Left colon (tissue), 2 donors: ENCODE measurements at regions not wholly inside any gene's neighbourhood (a gene's known extent, or its start where the extent isn't known, plus 50 kb on each side); places are given as distances from the start of the nearest gene placed in this dataset.
A peak's percentile ranks its signal among the peaks of the same experiment; 100 is the strongest.

ENCODE experiments used
- ATAC-seq: fragments of 200-7000 bp; cut with Tn5 transposase; one replicate; pipeline ENCODE4 v1.9.1; 2020; ENCODE audit warnings: mild to moderate bottlenecking, moderate library complexity
- DNase-seq, 2 donors: peaks; one replicate each; pipeline ENCODE4 v3.0.0-alpha.2; 2020
- intact Hi-C, 2 donors: fragments of 100-400 bp; cut with DNase I in 1 of 2; cut with micrococcal nuclease in 1 of 2; formaldehyde crosslinking; loops; one replicate each; pipeline versions ENCODE4 v1.11.2 to v1.14.0; 2022; cut with DNase I, micrococcal nuclease
- donor health status: DM: no; HTN: no; CAD: no.
- donor health status: DM: yes; HTN: yes; CAD: no.

- no peak for ATAC-seq
- DNase-seq = no peak
- intact Hi-C loops = no loop called here
Measured at GRCh38 chr11:115871161-115871760, 367.0 kb upstream of the CADM1 start.

- ATAC-seq = peak; percentile 46
Measured at GRCh38 chr11:115869780-115870431, 365.7 kb upstream of the CADM1 start.

GRCh38 chr11:115869131-115869530 is 364.9 kb upstream of the CADM1 start:
- DNase-seq (no peak), ATAC-seq (no peak)
- intact Hi-C loops = no loop called here

More at GRCh38 chr11:115869780-115870431, 365.7 kb upstream of the CADM1 start:
- peak in 1 of 2 donors; percentile 22 for DNase-seq
- intact Hi-C loops = no loop called here

- intact Hi-C loops = no loop called here
- DNase-seq = no peak
- ATAC-seq = no peak
Measured at GRCh38 chr11:115860246-115860645, 356.0 kb upstream of the CADM1 start.

DNA sequence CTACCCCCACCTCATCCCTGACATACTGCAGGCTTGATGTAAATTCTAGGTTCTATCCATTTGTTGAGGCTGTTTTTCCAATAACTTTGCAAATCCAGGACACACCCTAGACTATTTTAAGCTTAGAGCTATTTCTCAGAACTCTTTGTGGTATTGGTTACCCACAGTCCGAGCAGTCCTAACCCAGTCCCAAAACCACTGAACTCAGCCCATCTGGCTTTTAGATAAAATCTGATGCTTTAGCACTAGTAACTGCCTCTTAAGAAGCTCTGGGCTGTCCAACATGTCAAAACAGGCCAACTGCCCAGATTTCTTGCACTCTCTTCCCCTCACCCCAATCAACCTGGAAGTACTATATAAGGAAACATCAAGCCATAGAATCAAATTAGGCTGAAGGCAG is 344.4 kb upstream of the CADM1 start:
- intact Hi-C loops = no loop called here

DNA sequence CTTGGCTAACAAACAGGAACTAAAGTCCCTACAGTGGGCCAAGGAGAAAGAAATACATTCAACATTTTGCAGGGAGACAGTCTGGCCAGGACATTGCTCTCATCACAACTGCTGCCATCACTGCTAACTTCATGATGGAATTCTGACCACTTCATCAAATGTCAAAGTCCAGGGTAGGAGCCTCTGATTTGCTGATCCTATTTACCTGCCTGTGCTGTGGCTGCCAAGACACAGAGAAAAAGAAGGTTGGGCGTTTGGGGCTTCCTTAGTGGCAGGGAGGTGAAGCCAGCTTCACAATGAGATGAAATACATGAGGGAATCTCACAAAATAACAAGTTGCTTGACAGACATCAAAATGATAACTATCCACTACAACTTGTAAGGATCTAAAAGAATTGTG is 343.9 kb upstream of the CADM1 start:
- DNase-seq (no peak), ATAC-seq (peak; percentile 70)
- intact Hi-C loops = no loop called here

More for the DNA sequence above, 344.4 kb upstream of the CADM1 start:
- ATAC-seq (no peak), DNase-seq (no peak)

DNA sequence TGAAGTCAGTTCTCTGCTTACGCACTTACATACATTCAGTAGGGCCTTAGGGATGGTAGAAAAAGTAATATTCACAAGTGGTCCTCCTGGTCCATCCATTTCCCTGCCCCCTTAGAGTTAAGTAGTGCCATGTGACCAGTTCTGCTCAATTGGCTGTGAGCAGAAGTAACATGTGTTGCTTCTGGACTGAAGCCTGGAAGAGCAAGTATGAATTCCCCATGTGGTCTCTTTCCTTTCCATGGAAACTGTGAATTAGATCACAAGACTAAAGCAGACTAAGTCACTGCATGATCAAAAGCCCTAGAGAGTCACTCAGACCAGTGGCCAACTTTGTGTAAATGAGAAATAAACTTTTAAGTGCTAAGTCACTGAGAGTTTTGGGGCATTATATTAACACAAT is 341.7 kb upstream of the CADM1 start:
- ATAC-seq (no peak), DNase-seq (no peak)

GRCh38 chr11:115843685-115844084 is 339.5 kb upstream of the CADM1 start:
- DNase-seq (no peak), ATAC-seq (peak; percentile 82)
- intact Hi-C loops = no loop called here

More for the DNA sequence above, 341.7 kb upstream of the CADM1 start:
- intact Hi-C loops = no loop called here

GRCh38 chr11:115843111-115843510 is 338.9 kb upstream of the CADM1 start:
- intact Hi-C loops = no loop called here

GRCh38 chr11:115820026-115820425 is 315.8 kb upstream of the CADM1 start:
- intact Hi-C loops = no loop called here
- no peak for ATAC-seq
- DNase-seq = no peak

More at GRCh38 chr11:115843111-115843510, 338.9 kb upstream of the CADM1 start:
- no peak for DNase-seq
- peak; percentile 81 for ATAC-seq

DNA sequence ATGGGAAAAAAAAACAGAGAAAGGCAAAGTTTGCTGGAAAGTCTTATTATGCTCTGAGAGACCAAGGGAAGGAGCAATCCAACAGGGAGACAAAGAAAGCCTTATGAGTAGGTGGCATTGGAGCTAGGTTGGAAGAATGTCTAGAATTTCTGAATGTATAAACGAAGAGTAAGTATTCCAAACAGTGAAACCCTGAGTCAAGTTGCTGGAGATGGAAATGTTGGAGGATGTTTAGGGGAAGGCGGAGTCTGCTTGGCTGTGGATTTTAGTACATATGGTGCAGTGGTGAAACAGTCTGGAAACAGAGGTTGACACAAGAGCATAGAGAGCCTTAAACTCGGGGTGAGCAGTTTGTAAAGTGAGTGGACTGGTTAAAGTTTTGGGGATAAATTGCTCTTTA is 314.8 kb upstream of the CADM1 start:
- ATAC-seq (no peak), DNase-seq (no peak)
- intact Hi-C loops = no loop called here

DNA sequence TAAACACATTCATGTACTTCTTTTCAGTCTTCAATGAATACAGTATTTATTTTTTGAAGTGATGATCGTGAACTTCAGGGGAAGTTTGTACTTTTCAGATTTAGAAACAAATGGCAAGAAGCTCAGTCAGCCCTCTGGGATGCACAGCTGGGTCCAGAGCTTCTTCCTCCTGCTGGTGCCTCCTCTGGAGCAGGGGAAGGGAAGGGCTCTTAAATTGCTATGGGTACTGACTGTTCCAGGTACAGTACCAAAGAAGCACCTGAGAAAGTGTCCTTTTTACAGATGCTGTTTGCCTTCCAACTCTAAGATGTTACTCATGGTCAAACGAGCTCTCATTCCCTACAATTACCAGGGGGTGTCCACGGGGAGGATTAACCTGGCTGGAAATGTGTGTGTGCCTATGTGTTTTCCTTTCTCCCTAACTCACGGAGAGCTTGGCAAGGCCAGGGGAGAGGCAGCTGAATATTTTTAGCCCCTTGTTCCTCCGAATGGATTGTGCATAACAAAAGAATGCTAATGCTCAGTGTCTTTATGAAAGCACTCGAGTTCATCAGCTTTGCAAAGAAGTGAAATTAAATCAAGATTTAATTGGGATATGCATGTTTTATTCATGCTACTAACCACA is 313.7 kb upstream of the CADM1 start:
- no peak for ATAC-seq
- intact Hi-C loops = no loop called here

DNA sequence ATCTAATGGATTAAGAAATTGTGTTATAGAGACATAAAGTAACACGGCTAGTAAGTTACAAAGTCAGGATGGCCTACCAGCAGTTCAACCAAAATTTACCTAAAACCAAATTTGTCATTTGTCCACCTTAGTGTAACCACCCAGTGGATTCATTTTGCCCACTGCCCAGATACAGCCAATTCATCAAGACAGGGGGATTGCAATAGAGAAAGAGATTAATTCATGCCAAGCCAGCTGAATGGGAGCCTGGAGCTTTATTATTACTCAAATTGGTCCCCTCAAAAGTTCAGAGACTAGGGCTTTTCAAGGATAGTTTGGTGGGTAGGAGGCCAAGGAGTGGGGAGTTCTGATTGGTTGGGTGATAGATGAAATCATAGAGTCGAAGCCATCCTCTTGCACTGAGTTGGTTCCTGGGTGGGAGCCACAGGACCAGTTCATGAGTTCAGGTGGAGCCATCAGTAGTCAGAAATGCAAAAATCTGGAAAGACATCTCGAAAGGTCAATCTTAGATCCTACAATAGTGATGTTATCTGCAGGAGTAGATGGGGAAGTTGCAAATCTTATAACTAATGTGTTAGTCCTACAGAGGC is 304.2 kb upstream of the CADM1 start:
- ATAC-seq (no peak), DNase-seq (no peak)
- intact Hi-C loops = no loop called here

More for the DNA sequence above, 313.7 kb upstream of the CADM1 start:
- no peak for DNase-seq

DNA sequence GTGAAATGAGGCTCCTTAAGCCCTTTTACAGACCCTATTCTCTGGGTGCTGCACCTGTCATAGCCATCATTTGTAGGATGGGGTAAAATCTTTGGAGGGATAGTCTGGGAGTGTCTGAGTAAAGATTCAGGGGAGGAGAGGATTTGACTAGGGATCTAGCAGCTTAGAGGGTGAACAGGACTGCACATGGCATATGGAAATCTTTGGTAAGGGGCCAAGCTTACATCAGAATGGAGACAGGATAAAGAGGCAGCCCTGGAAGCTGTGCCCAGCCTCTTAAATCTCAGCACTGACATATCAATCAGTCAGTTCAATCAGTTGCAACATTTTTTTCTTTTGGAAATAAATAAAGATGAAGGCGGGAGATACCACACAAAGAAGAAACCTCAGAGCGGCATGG is 301.8 kb upstream of the CADM1 start:
- DNase-seq (no peak), ATAC-seq (no peak)
- intact Hi-C loops = no loop called here

GRCh38 chr11:115803073-115803740 is 299.0 kb upstream of the CADM1 start:
- intact Hi-C loops = no loop called here

DNA sequence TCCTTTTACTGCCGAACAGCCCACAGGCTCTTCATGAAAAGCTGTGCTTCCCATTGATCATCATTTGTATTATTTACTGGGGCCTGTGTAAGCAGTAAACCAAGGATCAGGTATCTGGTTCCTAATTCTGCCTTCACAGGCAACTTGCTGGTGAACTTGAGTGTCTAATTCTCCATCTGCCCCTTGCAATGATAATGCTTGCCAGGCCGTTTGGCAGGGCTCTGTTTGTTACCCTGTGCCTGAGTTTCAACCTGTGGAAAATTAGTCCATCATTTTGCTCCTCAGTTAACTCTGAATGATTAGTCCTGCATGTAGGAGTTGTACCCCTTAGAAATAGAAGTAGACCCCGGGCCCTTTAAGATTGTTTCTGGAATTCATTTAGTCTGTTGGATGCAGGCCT is 298.4 kb upstream of the CADM1 start:
- ATAC-seq (no peak), DNase-seq (no peak)
- intact Hi-C loops = no loop called here

More at GRCh38 chr11:115803073-115803740, 299.0 kb upstream of the CADM1 start:
- no peak for DNase-seq
- ATAC-seq = no peak

- intact Hi-C loops = no loop called here
- no peak for ATAC-seq
- DNase-seq = no peak
Measured at GRCh38 chr11:115792903-115793302, 288.7 kb upstream of the CADM1 start.

- intact Hi-C loops = no loop called here
- DNase-seq (no peak), ATAC-seq (no peak)
Measured at GRCh38 chr11:115787302-115787701, 283.1 kb upstream of the CADM1 start.

DNA sequence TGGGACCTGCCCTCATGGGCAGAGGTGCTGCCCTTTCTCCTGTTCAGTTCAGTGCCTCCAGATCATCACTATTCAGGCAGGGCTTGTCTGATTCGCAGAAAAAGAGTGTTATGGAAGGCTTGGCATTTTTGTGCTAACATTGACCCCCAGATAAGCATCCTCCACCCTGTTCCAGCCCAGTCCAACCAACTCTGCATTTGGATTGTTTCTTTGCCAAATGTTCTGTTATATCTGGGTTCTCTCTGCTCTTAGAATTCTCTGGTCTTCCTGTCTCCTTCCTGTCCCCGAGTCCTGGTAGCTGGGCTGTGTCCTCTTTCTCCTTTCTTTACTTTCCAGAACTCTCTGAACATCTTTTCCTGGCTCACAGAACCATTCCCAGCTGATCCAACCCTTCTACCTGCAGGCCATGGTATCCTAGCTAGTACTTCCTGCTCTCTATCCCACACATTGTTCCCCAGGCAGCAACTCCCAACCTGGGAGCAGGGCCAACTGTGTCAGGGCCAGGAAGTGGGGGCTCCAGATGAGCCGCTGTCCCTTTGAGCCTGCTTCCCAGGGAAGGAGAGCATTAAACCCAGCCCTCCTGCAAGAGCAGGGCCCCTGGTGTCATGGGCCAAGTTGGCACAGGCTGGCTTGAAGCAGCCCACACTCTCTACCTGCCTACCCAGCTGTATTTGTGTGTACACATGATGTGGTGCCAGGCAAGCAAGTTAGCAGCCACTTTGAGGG is 280.7 kb upstream of the CADM1 start:
- ATAC-seq (peak; percentile 53), DNase-seq (peak in 1 of 2 donors; percentile 8)
- intact Hi-C loops = no loop called here
